ENCODE measurements at regions not wholly inside any gene's neighbourhood (a gene's known extent, or its start where the extent isn't known, plus 50 kb on each side); places are given as distances from the start of the nearest gene placed in this dataset.
"Not testable (repeated sequence)": the region's sequence is repeated elsewhere in the genome, so short reads cannot be mapped to it uniquely, and the experiment has no call there.

DNA sequence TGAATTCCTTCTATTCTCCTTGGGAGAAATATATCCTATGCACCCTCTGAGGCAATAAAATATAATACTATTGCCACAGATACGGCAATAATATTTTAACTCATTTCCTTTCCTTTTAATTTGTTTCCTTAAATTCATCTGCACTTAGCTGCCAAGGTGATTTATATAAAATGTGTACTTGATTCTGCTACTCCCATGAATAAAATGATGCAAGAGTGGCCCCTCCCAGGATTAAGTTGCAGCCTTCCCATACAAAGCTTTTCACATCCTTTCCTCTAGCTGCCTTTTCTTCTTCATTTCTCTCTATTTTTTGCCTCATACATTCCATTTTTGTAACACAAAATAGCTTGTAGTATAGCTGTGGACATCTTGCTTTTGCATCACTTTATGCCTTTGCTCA lies 464.1 kb upstream of the ZEB2 start:
- no peak overlapping the region for H3K4me3 ChIP-seq (ENCODE audit: low read depth, low read length)
- DNase-seq (ENCODE audit: low read depth): no peak
- TF ChIP-seq, protein P1, sequence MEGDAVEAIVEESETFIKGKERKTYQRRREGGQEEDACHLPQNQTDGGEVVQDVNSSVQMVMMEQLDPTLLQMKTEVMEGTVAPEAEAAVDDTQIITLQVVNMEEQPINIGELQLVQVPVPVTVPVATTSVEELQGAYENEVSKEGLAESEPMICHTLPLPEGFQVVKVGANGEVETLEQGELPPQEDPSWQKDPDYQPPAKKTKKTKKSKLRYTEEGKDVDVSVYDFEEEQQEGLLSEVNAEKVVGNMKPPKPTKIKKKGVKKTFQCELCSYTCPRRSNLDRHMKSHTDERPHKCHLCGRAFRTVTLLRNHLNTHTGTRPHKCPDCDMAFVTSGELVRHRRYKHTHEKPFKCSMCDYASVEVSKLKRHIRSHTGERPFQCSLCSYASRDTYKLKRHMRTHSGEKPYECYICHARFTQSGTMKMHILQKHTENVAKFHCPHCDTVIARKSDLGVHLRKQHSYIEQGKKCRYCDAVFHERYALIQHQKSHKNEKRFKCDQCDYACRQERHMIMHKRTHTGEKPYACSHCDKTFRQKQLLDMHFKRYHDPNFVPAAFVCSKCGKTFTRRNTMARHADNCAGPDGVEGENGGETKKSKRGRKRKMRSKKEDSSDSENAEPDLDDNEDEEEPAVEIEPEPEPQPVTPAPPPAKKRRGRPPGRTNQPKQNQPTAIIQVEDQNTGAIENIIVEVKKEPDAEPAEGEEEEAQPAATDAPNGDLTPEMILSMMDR (IDR thresholded peaks at IDR 0.05; ENCODE audit: low read depth, low read length, missing control alignments): no peak

DNA sequence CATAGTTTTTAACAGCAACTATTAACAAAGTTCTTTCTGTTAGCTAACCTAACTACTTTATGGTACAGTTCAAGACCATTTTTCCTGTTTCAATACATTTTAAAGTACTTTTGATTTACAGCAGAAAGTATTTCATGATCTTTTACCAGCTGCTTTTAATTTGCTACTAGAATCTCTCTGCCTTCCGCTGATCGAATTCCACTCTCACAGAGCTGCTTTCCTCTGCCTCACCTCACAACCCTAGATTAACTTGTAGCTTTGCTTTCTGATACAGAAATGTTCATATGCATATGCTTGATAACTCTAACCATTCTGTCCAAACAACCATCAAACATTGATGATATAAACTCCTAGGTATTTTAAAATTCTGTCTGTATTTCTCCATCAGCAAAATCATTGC lies 463.2 kb upstream of the ZEB2 start:
- H3K4me3 ChIP-seq (ENCODE audit: low read depth, low read length): no peak overlapping the region
- TF ChIP-seq, protein P1 (IDR thresholded peaks at IDR 0.05; ENCODE audit: low read depth, low read length, missing control alignments): no peak
- no peak for DNase-seq (ENCODE audit: low read depth)

DNA sequence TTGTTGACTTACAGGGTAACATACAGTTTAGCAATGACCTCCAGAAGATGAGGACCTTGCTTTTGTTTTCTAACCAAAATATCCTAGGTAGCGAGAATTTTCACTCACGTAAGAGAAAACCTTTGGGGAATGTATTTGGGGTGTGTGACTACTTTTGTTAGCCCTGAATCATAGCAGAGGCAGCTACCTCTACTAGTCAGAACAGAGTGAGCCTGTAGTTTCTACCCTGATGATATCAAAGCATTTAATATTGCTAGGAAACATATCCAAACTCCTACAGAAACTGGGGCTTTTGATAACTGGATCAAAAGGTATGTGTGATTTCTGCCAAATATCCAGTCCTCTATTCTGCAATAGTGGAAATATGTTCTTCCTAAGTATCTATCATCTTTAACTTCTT lies 462.6 kb upstream of the ZEB2 start:
- TF ChIP-seq, protein P1 (IDR thresholded peaks at IDR 0.05; ENCODE audit: low read depth, low read length, missing control alignments): no peak
- DNase-seq (ENCODE audit: low read depth): no peak
- H3K4me3 ChIP-seq (ENCODE audit: low read depth, low read length): no peak overlapping the region

DNA sequence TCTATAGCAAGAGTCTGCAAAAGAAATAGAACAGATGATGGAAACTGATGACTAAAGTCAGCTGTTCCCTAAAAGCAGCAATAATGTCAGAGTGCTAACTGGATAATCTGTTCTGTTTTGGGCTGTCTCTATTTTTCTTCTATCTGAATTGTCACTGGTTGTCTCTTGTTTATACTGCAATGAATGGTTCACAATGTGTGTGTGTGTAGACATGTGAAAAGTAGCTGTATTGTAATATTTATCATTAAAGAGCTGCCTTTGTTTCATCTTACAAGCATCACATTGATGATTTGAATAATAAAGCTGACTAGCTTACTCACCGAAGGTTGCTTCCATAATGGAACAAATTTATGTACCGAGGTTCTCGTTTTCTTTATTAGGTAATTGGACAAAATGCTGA lies 456.0 kb upstream of the ZEB2 start:
- H3K4me3 ChIP-seq (ENCODE audit: low read depth, low read length): no peak overlapping the region
- TF ChIP-seq, protein P1 (IDR thresholded peaks at IDR 0.05; ENCODE audit: low read depth, low read length, missing control alignments): no peak

DNA sequence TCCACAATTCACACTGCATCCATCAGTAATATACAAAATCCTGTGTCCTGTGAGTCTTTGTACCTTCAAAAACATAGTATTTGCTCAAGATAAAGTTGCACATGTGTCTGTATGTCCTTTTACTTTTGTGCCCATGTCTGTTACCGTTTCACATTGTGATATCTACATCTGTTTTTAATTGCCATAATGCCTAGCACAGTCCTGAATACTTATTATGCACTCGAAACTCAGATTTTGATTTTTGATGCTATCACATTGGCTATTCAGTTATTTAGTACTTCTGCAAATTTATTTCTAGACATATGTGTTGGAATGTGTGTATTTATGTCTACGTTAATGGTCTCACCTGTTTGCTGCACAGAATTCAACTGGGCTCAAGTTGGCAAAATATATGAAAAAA lies 452.8 kb upstream of the ZEB2 start:
- TF ChIP-seq, protein P1 (IDR thresholded peaks at IDR 0.05; ENCODE audit: low read depth, low read length, missing control alignments): no peak
- no peak for DNase-seq (ENCODE audit: low read depth)
- H3K4me3 ChIP-seq (ENCODE audit: low read depth, low read length): no peak overlapping the region

More for the DNA sequence above, 456.0 kb upstream of the ZEB2 start:
- DNase-seq (ENCODE audit: low read depth): no peak

DNA sequence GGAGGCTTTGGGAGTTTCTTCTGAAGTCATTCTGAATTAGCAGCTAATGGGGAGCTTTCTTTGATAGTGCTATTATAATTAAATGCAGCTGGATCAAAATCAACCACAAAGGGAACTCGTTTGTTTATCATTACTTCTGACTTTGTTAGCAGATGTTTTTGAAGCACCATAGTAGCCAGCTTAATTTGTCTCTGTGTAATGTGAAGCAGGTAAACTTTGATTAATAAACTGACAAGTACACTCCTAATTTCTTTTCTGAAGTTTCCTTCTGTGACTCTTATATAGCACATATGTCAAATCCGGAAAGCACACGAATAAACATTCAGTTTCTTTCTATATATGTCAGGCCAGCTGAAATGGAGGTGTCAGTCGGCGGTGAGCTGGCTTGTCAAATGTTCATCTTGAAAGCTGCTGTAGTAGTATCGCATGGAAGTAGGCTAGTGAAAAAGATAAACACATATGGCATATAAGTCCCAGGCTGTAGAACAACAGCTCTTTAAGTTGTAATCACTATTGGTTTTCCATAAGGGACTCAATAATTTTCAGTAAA lies 451.9 kb upstream of the ZEB2 start:
- DNase-seq (ENCODE audit: low read depth): no peak
- no peak overlapping the region for H3K4me3 ChIP-seq (ENCODE audit: low read depth, low read length)
- TF ChIP-seq, protein P1 (IDR thresholded peaks at IDR 0.05; ENCODE audit: low read depth, low read length, missing control alignments): no peak

DNA sequence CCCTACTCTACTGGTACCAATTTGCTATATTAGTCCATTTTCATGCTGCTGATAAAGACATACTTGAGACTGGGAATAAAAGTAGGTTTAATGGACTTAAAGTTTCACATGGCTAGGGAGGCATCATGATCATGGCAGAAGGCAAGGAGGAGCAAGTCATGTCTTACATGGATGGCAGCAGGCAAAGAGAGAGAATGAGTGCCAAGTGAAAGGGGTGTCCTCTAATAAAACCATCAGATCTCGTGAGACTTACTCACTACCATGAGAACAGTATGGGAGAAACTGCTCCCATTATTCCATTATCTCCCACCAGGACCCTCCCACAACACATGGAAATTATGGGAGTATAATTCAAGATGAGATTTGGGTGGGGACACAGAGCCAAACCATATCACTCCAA lies 450.5 kb upstream of the ZEB2 start:
- not testable (repeated sequence) for DNase-seq (ENCODE audit: low read depth); H3K4me3 ChIP-seq (ENCODE audit: low read depth, low read length)

DNA sequence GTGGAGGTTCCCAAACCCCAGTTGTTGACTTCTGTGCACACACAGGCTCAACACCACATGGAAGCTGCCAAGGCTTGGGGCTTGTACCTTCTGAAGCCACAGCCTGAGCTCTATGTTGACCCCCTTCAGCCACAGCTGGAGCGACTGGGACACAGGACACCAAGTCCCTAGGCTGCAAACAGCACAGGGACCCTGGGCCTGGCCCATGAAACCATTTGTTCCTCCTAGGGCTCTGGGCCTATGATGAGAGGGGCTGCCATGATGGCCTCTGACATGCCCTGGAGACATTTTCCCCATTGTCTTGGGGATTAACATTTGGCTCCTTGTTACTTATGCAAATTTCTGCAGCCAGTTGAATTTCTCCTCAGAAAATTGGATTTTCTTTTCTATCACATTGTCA lies 449.6 kb upstream of the ZEB2 start:
- not testable (repeated sequence) for H3K4me3 ChIP-seq (ENCODE audit: low read depth, low read length); DNase-seq (ENCODE audit: low read depth)

Measured in GM12864 (cell line).